GM12891 (cell line): ENCODE measurements at regions not wholly inside any gene's neighbourhood (a gene's known extent, or its start where the extent isn't known, plus 50 kb on each side); places are given as distances from the start of the nearest gene placed in this dataset.

Experiments used
- DNase-seq: peaks from one replicate; pipeline ENCODE4 v3.0.0; 2011; ENCODE audit warnings: low spot score; ENCODE audit not compliant: insufficient read length
- FAIRE-seq: peaks from 2 replicates; lab custom pipeline; 2011; peaks lifted over from hg19 to GRCh38; lab: Jason Lieb, UNC
- PAX5 ChIP-seq: IDR thresholded peaks from 2 replicates; pipeline ENCODE4 v1.6.1; 2011; ENCODE audit warnings: low read length, moderate library complexity, mild to moderate bottlenecking; ENCODE audit not compliant: insufficient read depth, severe bottlenecking
- POLR2A ChIP-seq: IDR thresholded peaks from 2 replicates; pipeline ENCODE4 v1.6.1; 2011; ENCODE audit warnings: low read depth, low read length, control low read depth
- POLR2AphosphoS5 ChIP-seq: IDR thresholded peaks from 2 replicates; pipeline ENCODE4 v1.6.1; 2011; ENCODE audit warnings: low read depth, low read length, control low read depth
- POU2F2 ChIP-seq: IDR thresholded peaks from 2 replicates; pipeline ENCODE4 v1.6.1; 2011; ENCODE audit warnings: low read depth, mild to moderate bottlenecking, control low read depth, low read length, moderate library complexity
- SPI1 ChIP-seq: IDR thresholded peaks from 2 replicates; pipeline ENCODE4 v1.6.1; 2011; ENCODE audit warnings: low read depth, low read length, control low read depth
- TAF1 ChIP-seq: IDR thresholded peaks from 2 replicates; pipeline ENCODE4 v1.6.1; 2011; ENCODE audit warnings: low read depth, low read length, control low read depth

DNA sequence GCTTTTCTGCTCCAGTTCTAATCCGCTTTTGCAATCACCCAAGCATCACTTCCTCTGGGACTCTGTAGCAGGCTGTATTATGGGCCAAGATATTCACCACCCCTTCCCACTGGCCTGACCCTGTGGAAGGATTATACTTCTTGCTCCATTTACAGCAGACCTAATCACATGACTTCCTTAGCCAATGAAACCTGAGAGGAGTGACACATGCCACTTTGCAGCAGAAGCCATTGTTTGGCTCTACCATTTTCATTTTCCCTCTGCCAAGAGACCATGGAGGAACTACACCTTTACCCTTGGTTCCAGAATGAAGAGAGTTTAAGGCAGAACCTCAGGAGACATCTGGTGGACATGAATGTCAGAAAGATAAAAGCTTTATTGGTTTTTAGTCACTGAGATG lies 134.9 kb upstream of the HSD17B12 start:
- DNase-seq (no peak), FAIRE-seq (no peak)
- TF ChIP-seq POLR2AphosphoS5, result no peak
- no peak for TF ChIP-seq SPI1
- no peak for TF ChIP-seq POU2F2
- TF ChIP-seq POLR2A, result no peak

DNA sequence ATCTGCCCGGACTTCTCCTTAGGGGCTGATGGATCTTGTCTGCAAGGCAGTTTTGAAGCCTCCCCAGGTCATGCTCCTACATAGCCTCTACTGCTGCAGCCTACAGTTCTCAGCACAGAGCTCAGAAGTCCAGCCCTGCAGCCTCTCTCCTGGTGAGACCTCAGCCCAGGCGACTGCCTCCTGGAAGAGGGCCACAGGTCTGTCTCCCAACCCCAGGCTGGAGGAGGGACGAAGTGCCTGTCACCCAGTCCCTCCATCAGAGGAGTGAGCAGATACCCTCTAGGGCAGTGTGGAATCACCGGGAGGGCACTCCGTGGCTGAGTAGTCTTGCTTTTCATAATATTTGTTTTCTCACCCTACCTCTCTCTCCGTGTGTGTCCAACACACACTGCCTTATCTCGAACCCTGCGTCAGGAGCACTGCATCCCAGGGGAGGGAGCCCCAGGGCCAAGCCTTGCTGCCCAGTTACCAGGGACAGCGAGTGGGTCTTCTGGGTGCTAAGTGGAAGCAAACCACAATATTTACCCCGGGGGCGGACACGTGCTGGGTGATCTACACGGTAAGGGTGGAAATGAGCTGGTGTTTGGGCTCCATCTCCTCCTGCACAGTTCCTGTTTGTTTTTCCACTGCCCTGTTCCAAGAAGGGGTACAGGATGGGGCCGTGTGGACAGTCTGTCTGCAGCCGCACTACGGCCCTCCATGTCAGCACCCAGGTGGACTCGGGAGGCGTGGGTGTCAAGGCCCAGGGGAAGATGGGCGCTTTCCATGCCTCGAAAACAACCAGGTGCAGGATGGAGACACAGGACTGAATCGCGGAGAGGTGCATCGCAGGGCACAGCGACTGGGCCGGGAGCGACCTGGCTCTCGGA lies 133.7 kb upstream of the HSD17B12 start:
- TF ChIP-seq PAX5 (no peak), POU2F2 (no peak), SPI1 (no peak)
- DNase-seq, result no peak
- no peak for FAIRE-seq

DNA sequence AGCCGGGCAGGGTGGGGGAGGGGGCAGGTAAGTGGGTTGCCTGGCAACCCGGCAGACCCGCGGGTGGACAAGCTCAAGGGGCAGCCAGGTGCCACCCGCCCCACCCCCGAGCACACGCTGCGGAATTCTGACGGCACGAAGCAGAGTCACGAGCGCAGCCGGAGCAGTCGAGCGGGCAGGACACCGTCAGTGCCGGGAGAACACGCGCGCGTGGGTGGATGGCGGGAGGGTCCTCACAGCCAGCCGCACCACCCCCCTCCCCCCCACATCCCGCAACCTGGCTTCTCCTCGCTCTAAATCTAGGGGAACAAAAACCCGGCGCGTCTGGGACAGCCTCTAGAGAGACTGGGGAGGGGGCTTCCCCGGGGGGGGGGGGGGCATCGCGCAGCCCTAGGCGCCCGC lies 133.1 kb upstream of the HSD17B12 start:
- no peak for FAIRE-seq
- DNase-seq, result no peak
- TF ChIP-seq SPI1 (no peak), POU2F2 (no peak), POLR2A (no peak), TAF1 (no peak), POLR2AphosphoS5 (no peak), PAX5 (no peak)

DNA sequence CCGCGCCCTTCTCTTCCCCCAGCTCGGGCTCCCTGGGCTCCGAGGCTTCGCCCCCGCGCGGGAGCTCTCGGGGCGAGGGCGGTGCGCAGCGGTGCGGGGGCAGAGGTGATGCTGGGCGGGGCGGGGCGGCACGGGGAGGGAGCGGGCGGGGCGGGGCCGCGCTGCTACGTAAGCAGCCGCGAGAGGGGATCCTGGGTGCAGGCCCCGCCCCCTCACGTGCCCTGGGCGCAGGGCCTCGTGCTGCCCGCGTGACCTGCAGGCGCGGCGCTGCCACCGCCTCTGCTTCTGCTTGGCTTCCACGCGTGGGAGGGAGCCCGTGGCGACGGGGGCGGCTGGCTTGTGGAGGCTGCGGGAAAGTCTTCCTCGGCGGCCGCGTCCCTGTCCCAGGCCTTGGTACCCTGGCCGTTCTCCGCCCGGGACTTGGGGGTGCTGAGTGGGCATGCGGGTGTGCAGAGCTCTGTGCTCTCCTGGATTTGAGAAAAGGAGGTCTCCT lies 132.6 kb upstream of the HSD17B12 start:
- no peak for DNase-seq
- no peak for TF ChIP-seq PAX5
- TF ChIP-seq POLR2AphosphoS5, result no peak
- no peak for TF ChIP-seq POLR2A
- TF ChIP-seq POU2F2, result no peak
- no peak for TF ChIP-seq SPI1
- no peak for TF ChIP-seq TAF1
- FAIRE-seq, result no peak

DNA sequence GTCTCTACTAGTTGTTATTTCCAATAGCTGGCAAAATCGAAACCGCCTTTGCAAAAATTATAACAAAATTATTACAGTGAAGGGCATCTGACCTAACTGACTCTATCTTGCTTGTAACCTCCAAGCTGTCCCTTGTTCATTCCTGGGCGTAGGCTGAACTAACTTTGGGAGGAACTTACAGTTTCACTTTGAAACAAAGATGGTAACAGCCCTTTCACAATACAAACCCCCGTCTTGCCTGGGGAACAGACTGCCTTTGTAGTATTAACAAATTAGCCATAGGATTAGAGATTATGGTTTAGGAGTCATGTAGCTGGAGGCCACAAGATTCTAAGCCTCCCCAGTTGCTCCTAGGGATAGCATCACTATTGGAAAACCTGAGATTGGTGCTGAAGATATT lies 131.6 kb upstream of the HSD17B12 start:
- DNase-seq, result no peak

DNA sequence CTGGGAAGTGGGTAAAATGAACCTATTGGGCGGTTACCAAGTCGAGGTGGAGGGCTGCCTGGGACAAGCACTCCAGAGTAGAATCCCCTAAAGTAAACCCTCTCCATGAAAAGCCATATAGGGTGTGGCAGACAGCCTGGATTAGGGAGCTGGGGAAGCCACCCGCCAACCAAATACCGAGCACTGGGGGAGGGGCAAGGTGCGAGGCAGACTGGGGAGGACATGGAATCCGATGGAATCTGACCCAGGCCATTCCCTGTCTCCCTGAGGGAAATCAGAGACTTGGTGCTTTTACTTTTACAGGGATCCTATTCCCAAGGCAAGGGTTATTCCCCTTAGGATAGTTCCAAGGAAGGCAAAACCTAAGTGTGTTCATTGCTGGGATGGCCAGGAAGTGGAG lies 130.9 kb upstream of the HSD17B12 start:
- DNase-seq (no peak), FAIRE-seq (no peak)
- no peak for TF ChIP-seq POLR2A
- TF ChIP-seq SPI1, result no peak
- TF ChIP-seq POLR2AphosphoS5, result no peak
- no peak for TF ChIP-seq PAX5
- TF ChIP-seq POU2F2, result no peak
- TF ChIP-seq TAF1, result no peak

More for the DNA sequence above, 131.6 kb upstream of the HSD17B12 start:
- FAIRE-seq, result no peak
- TF ChIP-seq TAF1 (no peak), POU2F2 (no peak), PAX5 (no peak), SPI1 (no peak), POLR2AphosphoS5 (no peak), POLR2A (no peak)

DNA sequence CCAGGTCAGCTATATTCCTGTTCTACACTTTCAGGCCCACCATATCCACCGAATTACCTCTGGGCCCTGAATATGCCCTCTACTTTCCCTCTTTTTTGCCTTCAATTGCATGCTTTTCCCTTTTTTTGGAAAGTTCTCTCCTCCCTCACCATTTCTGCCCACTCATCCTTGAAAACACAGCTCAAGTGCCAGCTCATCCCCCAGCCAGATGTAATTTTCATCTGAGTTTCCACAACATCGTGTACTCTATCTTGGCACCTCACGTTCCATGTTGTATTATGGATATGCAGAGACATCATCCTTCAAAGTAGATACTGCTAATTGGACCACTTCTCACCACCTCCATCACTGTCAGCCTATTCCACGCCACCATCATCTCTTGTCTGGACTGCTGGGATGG lies 129.8 kb upstream of the HSD17B12 start:
- no peak for DNase-seq
- FAIRE-seq, result peak; percentile 33
- TF ChIP-seq POLR2A (no peak), POU2F2 (no peak), PAX5 (no peak), SPI1 (no peak), POLR2AphosphoS5 (no peak), TAF1 (no peak)

DNA sequence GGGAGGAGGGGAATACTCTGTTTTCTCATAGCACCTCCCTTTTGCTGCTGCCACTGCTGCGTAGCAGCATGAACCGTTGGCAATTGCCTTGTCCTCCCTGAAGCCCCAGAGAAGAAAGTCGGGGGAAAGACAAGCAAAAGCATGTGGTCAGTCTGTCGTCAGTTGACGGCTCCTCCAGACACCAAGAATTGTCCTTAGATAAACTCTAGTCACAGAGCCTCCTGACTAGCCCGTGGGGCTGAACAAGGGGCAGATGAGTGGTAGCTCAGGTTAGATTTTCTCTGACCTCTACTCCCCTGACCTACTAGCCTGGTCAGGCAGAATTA lies 126.4 kb upstream of the HSD17B12 start:
- FAIRE-seq (no peak), DNase-seq (no peak)
- no peak for TF ChIP-seq TAF1
- TF ChIP-seq POLR2A, result no peak
- no peak for TF ChIP-seq POU2F2
- TF ChIP-seq SPI1, result no peak
- TF ChIP-seq POLR2AphosphoS5, result no peak

DNA sequence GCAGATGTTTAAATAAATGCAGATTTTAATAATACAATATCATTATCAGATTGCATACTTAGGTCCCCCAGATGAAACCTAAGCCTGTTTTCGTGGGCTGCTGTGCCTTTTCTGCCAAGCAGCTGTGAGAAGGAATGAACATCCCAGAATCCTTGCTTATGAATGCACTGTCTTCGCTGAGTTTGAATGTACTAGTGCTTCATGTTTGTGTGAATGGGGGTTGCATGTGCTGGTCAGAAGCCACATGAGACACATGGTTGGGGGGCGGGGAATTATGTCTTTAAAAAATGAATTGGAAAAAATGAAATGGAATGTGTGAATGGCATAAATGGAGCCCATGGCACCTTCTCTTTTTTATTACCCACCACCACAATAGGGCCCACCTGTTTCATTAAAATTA lies 125.4 kb upstream of the HSD17B12 start:
- no peak for TF ChIP-seq POLR2A
- no peak for TF ChIP-seq TAF1
- TF ChIP-seq POLR2AphosphoS5, result no peak
- no peak for TF ChIP-seq SPI1
- no peak for TF ChIP-seq PAX5
- no peak for TF ChIP-seq POU2F2
- DNase-seq (no peak), FAIRE-seq (no peak)
